GM19238 (cell line): ENCODE measurements at regions not wholly inside any gene's neighbourhood (a gene's known extent, or its start where the extent isn't known, plus 50 kb on each side); places are given as distances from the start of the nearest gene placed in this dataset.

Experiments
- DNase-seq: peaks from one replicate; pipeline ENCODE4 v3.0.0; 2011; ENCODE audit warnings: low spot score; ENCODE audit not compliant: insufficient read length

GRCh38 chr17:65477600-65477999 is 83.8 kb downstream of the AXIN2 start:
- DNase-seq: no peak

DNA sequence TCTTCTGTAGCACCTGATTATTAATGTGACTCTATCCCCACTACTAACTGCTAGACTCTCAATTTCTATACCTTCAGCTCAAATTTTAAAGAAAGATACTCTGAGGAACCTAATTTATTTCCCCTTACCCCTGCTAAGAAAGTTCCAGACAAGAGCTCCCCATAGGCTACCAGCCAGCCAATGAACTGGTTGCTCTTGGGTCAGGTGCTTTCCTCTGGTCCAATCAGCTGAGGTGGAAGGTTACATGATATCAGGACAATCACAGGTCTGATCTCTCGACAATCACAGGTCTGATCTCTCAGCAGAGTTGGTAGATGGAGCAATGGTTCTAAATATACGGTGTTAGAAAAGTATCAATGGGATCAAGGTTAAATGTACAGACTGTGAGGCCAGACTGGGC is 86.8 kb downstream of the AXIN2 start:
- no peak for DNase-seq

DNA sequence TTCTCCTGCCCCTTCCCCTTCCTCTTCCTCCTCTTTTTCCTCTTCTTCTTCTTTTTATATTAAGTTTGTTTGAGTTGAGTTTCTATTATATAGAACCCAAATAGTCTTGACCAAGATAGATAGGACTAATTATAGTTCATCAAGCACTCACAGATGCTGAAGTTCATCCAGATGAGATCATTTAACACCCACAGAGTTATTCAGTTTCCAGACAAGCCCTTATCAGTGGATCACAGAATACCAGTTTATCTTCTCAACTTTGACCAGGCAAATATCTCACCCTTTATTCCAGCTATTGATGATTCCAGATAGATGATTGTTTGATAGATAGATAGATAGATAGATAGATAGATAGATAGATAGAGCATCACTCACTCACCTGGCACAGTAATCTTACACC is 87.5 kb downstream of the AXIN2 start:
- DNase-seq: no peak

DNA sequence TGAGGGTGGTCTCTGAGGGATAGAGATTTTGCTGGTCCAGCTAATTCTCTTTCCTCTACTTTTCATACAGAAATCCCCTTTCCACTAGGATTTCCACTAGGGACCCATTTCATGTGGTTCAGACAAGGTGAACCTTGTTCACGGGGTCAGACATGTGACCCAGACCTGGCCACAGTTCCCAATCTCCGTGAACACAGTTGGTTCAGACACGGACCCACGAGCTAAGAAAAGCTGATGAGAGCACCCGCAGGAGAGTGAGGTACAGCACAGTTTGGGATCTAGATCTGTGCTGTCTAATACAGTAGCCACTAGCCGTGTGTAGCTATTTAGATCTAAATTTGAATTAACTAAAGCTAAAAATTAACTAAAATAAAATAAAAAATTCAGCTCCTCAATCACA is 88.1 kb downstream of the AXIN2 start:
- no peak for DNase-seq

- DNase-seq: no peak
Observed at GRCh38 chr17:65472666-65473309, 88.7 kb downstream of the AXIN2 start.

GRCh38 chr17:65470783-65471182 is 90.7 kb downstream of the AXIN2 start:
- no peak for DNase-seq

DNA sequence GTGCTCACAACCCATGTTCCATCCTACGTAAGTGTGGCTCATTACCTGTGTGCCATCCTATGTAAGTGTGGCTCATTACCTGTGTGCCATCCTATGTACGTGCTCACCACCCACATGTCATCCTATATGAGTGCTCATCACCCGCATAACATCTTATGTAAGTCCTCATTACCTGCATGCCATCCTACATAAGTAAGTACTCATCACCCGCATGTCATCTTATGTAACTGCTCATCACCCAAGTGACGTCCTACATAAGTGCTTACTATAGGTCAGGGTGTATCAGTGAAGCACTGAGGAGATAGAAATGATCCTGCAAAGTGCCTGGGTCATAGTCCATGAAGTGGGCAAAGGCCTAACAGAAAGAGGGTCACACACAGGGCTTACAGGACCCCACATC is 93.1 kb downstream of the AXIN2 start:
- no peak for DNase-seq

DNA sequence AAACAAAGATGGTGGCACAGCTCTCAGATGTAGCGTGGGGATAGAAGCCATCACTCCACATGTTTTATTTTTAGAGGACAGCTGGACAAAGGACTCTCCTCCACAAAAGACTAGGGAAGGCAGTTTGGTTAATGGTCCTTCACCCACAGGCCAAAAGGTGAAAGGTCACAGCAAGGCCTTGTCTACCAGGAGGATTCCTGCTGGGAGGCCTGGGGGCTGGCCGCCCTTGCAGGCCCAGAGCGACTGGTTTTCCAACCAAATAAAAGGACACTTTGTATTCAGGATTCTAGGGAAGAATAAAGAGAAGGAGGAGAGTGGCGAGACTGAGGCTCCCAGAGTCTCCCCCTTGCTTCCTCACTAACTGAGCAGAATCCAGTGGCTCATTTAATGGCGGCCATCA is 94.3 kb downstream of the AXIN2 start:
- no peak for DNase-seq

DNA sequence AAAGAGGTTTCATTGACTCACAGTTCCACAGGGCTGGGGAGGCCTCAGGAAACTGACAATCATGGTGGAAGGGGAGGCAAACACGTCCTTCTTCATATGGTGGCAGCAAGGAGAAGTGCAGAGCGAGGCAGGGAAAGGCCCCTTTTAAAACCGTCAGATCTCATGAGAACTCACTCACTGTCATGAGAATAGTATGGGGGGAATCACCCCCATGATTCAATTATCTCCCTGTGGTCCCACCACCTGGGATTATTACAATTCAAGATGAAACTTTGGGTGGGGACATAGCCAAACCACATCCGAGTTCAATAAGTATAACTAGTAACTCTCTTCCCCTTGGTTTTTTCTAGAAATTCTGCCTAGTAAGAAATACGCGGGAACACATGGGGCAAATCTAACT is 94.9 kb downstream of the AXIN2 start:
- DNase-seq: no peak

DNA sequence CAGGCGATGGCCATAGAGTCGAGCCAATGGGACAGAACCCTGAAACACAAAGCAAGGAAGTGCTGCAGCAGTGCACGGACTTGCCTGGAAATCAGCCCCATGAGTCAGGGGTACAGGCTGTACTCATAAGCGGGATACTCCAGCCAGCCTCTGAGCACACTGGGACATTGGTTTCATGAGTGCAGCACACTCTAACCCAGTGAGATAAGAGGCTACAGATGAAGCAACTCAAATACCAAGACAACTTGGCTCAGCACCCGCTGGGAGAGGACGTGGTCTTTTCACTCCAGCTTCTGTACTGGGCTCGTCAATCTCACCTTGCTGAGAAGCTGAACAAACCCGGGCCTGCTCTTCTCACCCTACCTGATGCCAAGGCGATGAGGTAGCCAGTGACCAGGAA is 98.2 kb downstream of the AXIN2 start:
- no peak for DNase-seq

DNA sequence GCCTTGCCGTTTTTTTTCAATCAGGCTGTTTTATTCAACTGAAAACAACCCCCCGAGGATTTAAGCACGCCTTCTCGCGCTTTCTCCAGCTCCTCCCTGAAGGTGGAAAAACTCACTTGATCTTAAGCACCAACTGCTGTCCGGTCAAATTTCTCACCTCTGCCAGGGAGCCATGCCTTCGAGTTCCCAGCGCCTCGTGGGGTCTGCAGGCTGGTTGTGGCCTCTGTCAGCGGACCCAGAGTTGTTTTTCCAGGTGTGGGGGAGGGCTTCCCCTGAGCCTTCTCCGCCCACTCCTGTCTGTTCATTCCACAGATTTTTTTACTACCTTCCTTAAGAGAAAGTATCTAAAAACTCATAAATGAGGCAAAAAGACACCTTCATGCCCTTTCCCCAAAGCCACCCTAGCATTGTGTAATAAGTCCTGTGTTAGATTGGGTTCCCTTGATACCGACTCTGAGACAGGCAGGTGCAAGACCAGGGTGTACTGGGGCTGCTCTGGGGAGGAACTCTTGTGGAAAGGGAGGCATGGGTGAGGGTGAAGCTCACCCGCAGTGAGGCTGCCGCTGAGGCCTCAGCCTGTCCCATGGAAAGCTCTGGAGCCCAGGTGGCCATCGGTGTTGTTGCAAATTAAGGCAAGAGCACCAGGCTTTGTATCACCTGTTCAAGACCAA is 101.6 kb downstream of the AXIN2 start:
- no peak for DNase-seq

DNA sequence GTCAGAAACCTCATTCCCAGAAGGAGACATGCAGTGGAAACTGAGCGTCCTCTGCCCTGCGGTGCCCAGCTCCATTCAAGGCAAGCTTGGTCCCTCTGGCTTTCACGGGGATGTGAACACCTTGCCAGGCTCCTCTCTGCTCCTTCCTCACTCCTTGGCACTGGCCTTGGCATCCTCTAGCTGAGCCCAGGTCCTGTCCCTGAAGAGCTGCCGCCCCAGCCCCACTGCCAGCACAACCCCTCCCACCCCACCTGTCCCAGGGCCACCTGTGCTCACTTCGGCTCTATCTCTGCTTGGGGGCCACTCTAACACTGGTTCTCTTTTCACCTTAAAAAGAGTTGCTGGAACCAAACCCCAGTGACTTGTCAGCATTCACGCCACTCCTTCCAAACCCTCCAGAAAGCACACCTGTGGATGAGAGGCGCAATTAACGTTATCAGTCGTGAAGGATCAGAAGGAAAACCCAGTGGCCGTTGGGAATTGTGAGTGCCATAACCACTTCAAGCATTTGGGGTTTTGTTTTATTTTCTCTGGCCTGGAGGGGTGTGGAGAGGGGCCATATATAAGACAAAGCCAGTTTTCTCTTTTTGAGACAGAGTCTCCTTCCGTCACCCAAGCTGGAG is 103.7 kb downstream of the AXIN2 start:
- DNase-seq: no peak

DNA sequence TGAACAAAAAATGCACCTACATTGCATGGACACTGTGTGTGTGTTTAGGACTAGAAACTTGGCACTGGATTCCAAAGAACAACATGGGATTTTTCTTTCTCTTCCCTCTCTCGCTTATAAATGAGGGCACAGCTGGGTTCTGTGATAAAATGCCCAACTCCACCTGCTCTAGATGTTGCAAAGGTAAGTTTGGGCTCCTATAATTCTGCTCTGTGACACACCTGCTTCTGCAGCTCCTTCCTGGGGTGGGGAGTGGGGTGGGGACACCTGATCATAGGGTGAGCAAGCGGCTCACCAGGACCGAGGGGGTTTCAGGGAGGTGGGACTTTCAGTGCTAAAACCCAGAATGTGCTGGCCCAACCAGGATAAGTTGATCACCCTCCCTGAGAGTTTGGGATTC is 104.3 kb downstream of the AXIN2 start:
- no peak for DNase-seq

DNA sequence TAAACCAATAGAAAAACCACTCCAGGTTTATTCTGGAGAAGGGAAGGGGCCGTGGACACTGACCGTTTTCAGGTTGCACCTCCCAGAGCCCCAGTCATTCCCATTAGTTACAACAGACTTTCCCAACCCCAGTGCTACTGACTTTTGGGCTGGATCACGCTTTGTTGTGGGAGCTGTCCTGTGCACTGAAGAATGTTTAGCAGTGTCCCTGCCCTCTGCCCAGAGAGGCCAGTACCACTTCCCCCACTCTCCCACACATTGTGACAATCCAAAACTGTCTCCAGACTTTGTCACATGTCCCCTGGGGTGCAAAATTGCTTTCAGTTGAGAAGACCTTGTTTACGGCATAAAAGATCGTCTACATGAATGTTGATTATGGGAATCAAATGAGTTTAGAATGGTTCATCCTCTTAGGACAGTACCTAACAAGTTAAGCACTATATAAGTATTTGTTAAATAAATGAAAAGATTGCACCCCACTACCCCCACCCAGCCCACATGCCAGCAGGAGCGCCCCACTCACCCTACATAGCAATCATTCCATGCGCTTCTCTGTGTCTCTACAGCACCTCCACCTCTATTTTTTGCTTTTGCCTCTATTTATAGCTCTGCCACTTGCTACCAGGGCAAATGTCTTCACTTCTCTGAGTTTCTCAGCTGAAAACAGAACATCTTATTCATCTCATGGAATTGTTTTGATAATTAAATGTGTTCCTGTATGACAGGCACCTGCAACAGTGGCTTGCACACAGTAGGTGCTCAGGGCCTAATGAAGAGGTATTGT is 104.9 kb downstream of the AXIN2 start:
- DNase-seq: no peak

DNA sequence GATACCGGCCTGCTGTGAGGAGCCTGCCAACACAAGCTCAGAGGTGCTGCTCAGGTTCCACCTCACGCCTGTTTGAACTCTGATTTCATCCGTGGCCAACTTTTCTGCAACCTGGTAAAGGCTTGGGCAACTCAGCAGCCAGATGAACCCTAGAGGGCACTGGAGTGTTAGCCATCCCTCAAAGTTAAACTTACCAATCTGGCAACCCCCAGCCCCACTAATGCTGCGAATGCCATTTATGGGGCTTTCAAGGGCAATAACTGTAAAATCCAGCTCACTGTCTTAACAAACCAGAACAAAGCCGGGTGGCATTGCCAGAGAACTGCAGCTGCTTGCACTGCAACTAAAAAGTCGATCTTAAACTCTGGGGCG is 105.5 kb downstream of the AXIN2 start:
- no peak for DNase-seq

- no peak for DNase-seq
Observed at GRCh38 chr17:65455154-65455971, 106.1 kb downstream of the AXIN2 start.

GRCh38 chr17:65453204-65453931 is 108.1 kb downstream of the AXIN2 start:
- DNase-seq: no peak

DNA sequence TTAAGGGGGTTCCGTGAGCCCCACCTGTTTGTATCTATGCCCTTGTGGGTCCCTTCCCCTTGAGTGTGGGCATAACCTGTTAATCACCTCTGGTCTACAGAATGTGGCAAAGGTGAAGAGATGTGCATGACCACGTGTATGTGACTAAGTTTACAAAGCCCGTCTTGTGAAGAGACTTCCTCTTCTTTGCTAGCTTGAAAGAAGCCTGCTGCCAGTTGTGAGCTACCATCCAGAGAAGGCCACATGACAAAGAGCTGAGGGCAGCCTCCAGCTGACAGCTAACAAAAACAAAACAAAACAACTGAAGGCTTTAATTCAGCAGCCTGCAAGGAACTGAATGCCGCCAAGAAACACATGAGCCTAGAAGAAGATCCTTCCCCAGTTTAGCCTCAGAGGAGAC is 112.0 kb downstream of the AXIN2 start:
- DNase-seq: no peak

GRCh38 chr17:65447823-65448222 is 113.6 kb downstream of the AXIN2 start:
- DNase-seq: no peak

DNA sequence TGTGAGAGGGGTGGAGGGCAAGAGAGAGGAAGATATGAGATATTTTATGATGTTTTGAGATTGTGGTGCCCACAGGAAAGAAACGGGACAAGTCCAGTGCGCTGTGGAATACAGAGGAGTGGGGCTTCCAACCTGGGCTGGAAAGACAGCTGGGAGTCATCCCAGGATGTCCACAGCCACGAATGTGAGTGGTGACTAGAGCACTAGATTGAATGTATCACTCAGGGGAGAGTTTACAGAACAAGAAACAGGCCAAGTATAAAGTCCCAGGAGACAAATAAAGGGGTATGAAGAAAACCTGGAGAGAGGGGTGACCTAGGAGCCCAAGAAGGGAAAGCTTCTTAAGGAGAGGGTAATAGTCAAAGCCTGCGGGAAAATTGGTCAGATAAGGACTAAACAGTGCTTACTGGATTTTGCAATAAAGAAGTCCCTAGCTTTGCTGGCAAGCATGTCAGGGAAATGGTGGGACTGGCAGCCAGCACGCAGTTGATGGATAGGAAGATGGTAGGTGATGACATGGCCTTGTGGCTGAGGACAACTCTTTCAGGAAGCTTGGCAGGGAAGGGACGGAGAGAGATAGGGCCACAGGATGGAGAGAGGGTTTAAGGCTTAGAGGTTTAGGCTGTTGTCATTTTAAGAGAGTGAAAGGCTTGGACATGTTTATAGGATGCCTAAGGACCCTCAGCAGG is 114.5 kb downstream of the AXIN2 start:
- DNase-seq: no peak
